ENCODE measurements at regions not wholly inside any gene's neighbourhood (a gene's known extent, or its start where the extent isn't known, plus 50 kb on each side); places are given as distances from the start of the nearest gene placed in this dataset.

DNA sequence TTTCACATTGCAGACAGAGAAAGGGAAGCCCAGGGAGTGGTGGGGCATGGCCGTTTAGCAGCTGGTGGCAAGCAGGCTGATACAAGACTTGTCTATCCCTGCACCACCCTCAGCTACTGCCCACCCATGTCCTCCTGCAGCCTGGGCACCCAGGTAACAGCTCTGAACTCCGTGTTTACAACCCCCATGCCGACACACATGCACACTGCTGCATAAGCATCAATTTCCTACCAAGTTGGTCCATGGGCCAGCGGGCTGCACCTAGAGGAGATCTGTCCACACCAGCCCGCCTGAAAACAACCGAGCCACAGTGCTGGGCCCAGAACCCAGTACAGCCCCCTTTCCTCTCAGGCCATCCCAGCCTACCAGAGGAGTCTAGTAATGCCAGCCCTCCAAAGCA lies 75.9 kb upstream of the C14orf180 start (continued):
- no peak for TF ChIP-seq ELK3 (CRISPR knock-in tag; IDR thresholded peaks at IDR 0.05)
- no peak for TF ChIP-seq TEAD2 (tag; IDR thresholded peaks at IDR 0.05)
- no peak for TF ChIP-seq C11orf30 (IDR thresholded peaks at IDR 0.05; ENCODE audit: low read depth)
- TF ChIP-seq NCOA4 (IDR thresholded peaks at IDR 0.05; ENCODE audit: partially characterized antibody), result no peak
- TF ChIP-seq, protein P1, sequence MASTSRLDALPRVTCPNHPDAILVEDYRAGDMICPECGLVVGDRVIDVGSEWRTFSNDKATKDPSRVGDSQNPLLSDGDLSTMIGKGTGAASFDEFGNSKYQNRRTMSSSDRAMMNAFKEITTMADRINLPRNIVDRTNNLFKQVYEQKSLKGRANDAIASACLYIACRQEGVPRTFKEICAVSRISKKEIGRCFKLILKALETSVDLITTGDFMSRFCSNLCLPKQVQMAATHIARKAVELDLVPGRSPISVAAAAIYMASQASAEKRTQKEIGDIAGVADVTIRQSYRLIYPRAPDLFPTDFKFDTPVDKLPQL (IDR thresholded peaks at IDR 0.05; ENCODE audit: extremely low read depth, insufficient read length), result no peak
- no peak for TF ChIP-seq ZNF785 (CRISPR knock-in tag; IDR thresholded peaks at IDR 0.05)
- no peak for TF ChIP-seq SLC30A9 (CRISPR knock-in tag; IDR thresholded peaks at IDR 0.05)

GRCh38 chr14:104504172-104504735 lies 75.3 kb upstream of the C14orf180 start:
- H3K36me3 ChIP-seq (ENCODE audit: control insufficient read depth, insufficient read depth, low read length), result no peaks in the 10 kb centered on the region
- no peaks in the 10 kb centered on the region for H3K27me3 ChIP-seq (ENCODE audit: control insufficient read depth in 2 of 2, insufficient read depth in 2 of 2, low read length in 2 of 2)
- ChIA-PET CTCF (ENCODE audit: low intra/inter-chr PET ratio) (no interaction called here), POLR2A (no interaction called here)
- H3K4me2 ChIP-seq (ENCODE audit: insufficient read depth, low read length), result no peak overlapping the region
- FAIRE-seq (no peak), DNase-seq (ENCODE audit: extremely low read depth in 1 of 4, low spot score in 3 of 4) (no peak), ATAC-seq (no peak)
- no peak overlapping the region for H3K27ac ChIP-seq (ENCODE audit: extremely low read depth, low read depth, low read length)
- H4K20me1 ChIP-seq (replicated peaks; ENCODE audit: control insufficient read depth, insufficient read depth, low read length), result no peaks in the 10 kb centered on the region
- no peaks in the 10 kb centered on the region for H3K79me2 ChIP-seq (ENCODE audit: control insufficient read depth, insufficient read depth, low read length)
- no peaks in the 10 kb centered on the region for H3K4me1 ChIP-seq (replicated peaks in 1 of 2; ENCODE audit: control insufficient read depth in 2 of 2, insufficient read depth in 2 of 2, low read length in 2 of 2)
- no peaks in the 10 kb centered on the region for H3K9me3 ChIP-seq (replicated peaks; ENCODE audit: control insufficient read depth, insufficient read depth, low read depth, low read length)
- H3K9me1 ChIP-seq (ENCODE audit: control insufficient read depth, insufficient read depth, low read length), result no peaks in the 10 kb centered on the region
- in situ Hi-C loops (cut with MboI), result no loop called here
- intact Hi-C loops (cut with micrococcal nuclease), result no loop called here
- BruUV-seq (replicated peaks), result no TSS peak
- H2AFZ ChIP-seq (ENCODE audit: low read depth, low read length), result no peak overlapping the region
- whole genome bisulfite sequencing (ENCODE audit: insufficient coverage, low coverage, missing lambda C conversion rate), result 11% methylated on average over 4 of the region's 7 CpGs
- H3K9ac ChIP-seq (ENCODE audit: insufficient read depth in 1 of 2, low read depth in 2 of 2, low read length in 2 of 2), result no peak overlapping the region
- H3K4me3 ChIP-seq, result no peak overlapping the region
- TF ChIP-seq ZKSCAN8 (CRISPR knock-in tag; IDR thresholded peaks at IDR 0.05) (no peak), MAFF (IDR thresholded peaks at IDR 0.05; ENCODE audit: low read length) (no peak), NCOA6 (IDR thresholded peaks at IDR 0.05) (no peak), NBN (IDR thresholded peaks at IDR 0.05; ENCODE audit: low read depth) (no peak), ETV1 (tag; conservative IDR thresholded peaks at IDR 0.05; ENCODE audit: low read depth) (no peak), ZNF224 (CRISPR knock-in tag; IDR thresholded peaks at IDR 0.05) (no peak), ZNF445 (CRISPR knock-in tag; IDR thresholded peaks at IDR 0.05; ENCODE audit: low read depth) (no peak), KLF10 (CRISPR knock-in tag; IDR thresholded peaks at IDR 0.05) (no peak), PRMT5 (CRISPR knock-in tag; IDR thresholded peaks at IDR 0.05) (no peak), RBFOX2 (IDR thresholded peaks at IDR 0.05; ENCODE audit: low read depth, low read length) (no peak), ZNF143 (CRISPR knock-in tag; IDR thresholded peaks at IDR 0.05) (no peak), MBD2 (IDR thresholded peaks at IDR 0.05; ENCODE audit: borderline replicate concordance, low read depth) (no peak), ZSCAN29 (IDR thresholded peaks at IDR 0.05) (no peak), SOX6 (IDR thresholded peaks at IDR 0.05) (no peak), STAG1 (CRISPR knock-in tag; IDR thresholded peaks at IDR 0.05; ENCODE audit: borderline replicate concordance) (no peak), SAFB2 (IDR thresholded peaks at IDR 0.05; ENCODE audit: borderline replicate concordance, low read depth, low read length, severe bottlenecking) (no peak), ZNF77 (CRISPR knock-in tag; IDR thresholded peaks at IDR 0.05) (no peak)

All from K562 (cell line).